ENCODE measurements at regions not wholly inside any gene's neighbourhood (a gene's known extent, or its start where the extent isn't known, plus 50 kb on each side); places are given as distances from the start of the nearest gene placed in this dataset.

- DNase-seq (ENCODE audit: extremely low spot score), result no peak
- ChIA-PET POLR2A (no interaction called here), CTCF (interaction anchor here (1.4 to 1.9 kb wide), 2 partner anchors 36 to 57 kb away, joined by 3 to 6 read pairs; no protein-coding TSS in a partner anchor)
- TF ChIP-seq CTCF (IDR thresholded peaks at IDR 0.05; ENCODE audit: control extremely low read depth, extremely low read depth, low read depth, missing control alignments), result no peak
Measured at GRCh38 chr13:111031531-111031961, 83.6 kb upstream of the ARHGEF7 start.

GRCh38 chr13:111029957-111030609 lies 85.0 kb upstream of the ARHGEF7 start:
- ChIA-PET POLR2A (no interaction called here), CTCF (interaction anchor here (1.0 to 1.1 kb wide), 2 partner anchors 70 to 82 kb away, joined by 3 read pairs; no protein-coding TSS in a partner anchor)
- no peak for DNase-seq (ENCODE audit: extremely low spot score)

GRCh38 chr13:111027458-111028439 lies 87.4 kb upstream of the ARHGEF7 start:
- POLR2A ChIA-PET, result no interaction called here
- no peak for TF ChIP-seq CTCF (IDR thresholded peaks at IDR 0.05; ENCODE audit: control extremely low read depth, extremely low read depth, low read depth, missing control alignments)
- CTCF ChIA-PET, result interaction anchor here (1.4 to 1.6 kb wide), 2 partner anchors 26 to 40 kb away, joined by 3 to 4 read pairs; no protein-coding TSS in a partner anchor
- no peak for DNase-seq (ENCODE audit: extremely low spot score)

More at GRCh38 chr13:111029957-111030609, 85.0 kb upstream of the ARHGEF7 start:
- TF ChIP-seq CTCF (IDR thresholded peaks at IDR 0.05; ENCODE audit: control extremely low read depth, extremely low read depth, low read depth, missing control alignments), result no peak

DNA sequence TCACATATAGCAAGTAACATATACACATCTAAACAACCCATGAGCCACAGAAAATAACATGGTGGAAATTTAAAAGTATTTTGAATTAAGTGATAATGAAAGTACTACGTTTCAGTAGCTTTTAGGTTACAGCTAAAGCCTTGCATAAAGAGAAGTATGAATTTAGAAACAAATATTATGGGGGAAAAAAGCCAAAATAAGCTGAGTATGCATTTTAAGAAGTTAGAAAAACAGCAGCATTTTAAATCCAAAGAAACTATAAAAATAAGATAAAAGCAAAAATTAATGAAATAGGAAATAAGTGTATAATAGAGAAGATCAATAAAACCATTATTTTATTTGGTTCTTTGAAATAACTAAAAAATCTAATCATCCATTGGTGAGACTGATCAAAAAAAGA lies 89.8 kb upstream of the ARHGEF7 start:
- CTCF ChIA-PET, result no interaction called here
- DNase-seq (ENCODE audit: extremely low spot score), result no peak
- TF ChIP-seq CTCF (IDR thresholded peaks at IDR 0.05; ENCODE audit: control extremely low read depth, extremely low read depth, low read depth, missing control alignments), result no peak
- POLR2A ChIA-PET, result no interaction called here

DNA sequence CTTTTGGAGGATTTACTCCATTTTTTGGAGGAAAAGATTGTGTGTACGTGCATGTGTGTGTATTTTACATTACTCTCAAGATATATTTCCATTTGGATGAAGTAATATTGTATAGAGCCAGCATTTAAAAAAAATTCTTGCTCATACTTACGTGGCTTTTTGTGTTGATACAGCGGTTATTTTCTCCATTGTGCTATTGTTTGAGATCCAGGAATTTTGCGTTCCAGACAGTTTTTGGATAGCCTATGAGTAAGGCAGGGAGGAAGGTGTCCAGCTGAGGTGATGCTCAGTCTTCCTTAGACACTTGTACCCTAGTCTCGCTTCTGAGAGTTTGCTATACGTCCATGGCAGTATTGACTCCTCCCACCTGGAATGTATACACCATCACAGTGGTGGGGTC lies 92.2 kb upstream of the ARHGEF7 start:
- POLR2A ChIA-PET, result no interaction called here
- no peak for TF ChIP-seq CTCF (IDR thresholded peaks at IDR 0.05; ENCODE audit: control extremely low read depth, extremely low read depth, low read depth, missing control alignments)
- DNase-seq (ENCODE audit: extremely low spot score), result no peak
- CTCF ChIA-PET, result interaction anchor here (1.3 kb wide), 1 partner anchor 11 kb away, joined by 3 read pairs; no protein-coding TSS in a partner anchor

GRCh38 chr13:111022241-111022640 lies 92.9 kb upstream of the ARHGEF7 start:
- POLR2A ChIA-PET, result no interaction called here
- no peak for DNase-seq (ENCODE audit: extremely low spot score)
- CTCF ChIA-PET, result interaction anchor here (1.3 kb wide), 1 partner anchor 11 kb away, joined by 3 read pairs; no protein-coding TSS in a partner anchor
- no peak for TF ChIP-seq CTCF (IDR thresholded peaks at IDR 0.05; ENCODE audit: control extremely low read depth, extremely low read depth, low read depth, missing control alignments)

Measured in GM10248 (cell line).